ENCODE measurements at regions not wholly inside any gene's neighbourhood (a gene's known extent, or its start where the extent isn't known, plus 50 kb on each side); places are given as distances from the start of the nearest gene placed in this dataset.

DNA sequence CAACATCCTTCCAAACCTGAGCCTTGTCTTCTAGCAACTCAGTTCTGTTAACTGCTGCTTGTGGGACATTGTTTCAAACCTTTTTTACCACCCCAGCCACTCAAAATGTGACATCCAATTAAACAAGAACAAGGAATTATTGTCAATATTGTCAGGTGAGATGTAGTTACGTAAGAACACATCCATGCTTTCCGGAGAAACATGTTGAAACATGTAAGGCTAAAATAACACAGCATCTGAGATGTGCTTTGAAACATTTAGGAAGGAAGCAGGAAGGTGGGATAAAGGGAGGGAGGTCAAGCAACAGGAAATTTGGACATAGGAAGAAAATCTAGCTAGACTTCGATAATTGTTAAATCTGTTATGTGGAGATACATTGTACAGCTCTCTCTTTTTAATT lies 50.9 kb upstream of the PRICKLE2 start:
- intact Hi-C loops (cut with DNase I; ENCODE audit: low total_unique reads): no loop called here
- TF ChIP-seq, protein P1, sequence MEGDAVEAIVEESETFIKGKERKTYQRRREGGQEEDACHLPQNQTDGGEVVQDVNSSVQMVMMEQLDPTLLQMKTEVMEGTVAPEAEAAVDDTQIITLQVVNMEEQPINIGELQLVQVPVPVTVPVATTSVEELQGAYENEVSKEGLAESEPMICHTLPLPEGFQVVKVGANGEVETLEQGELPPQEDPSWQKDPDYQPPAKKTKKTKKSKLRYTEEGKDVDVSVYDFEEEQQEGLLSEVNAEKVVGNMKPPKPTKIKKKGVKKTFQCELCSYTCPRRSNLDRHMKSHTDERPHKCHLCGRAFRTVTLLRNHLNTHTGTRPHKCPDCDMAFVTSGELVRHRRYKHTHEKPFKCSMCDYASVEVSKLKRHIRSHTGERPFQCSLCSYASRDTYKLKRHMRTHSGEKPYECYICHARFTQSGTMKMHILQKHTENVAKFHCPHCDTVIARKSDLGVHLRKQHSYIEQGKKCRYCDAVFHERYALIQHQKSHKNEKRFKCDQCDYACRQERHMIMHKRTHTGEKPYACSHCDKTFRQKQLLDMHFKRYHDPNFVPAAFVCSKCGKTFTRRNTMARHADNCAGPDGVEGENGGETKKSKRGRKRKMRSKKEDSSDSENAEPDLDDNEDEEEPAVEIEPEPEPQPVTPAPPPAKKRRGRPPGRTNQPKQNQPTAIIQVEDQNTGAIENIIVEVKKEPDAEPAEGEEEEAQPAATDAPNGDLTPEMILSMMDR (IDR thresholded peaks at IDR 0.05): no peak
- no peak for TF ChIP-seq POLR2A (IDR thresholded peaks at IDR 0.05)
- no peak for DNase-seq (ENCODE audit: low spot score in 2 of 2)
- H3K4me3 ChIP-seq (ENCODE audit: low read depth, poor library complexity, severe bottlenecking): no peak overlapping the region
- WGBS, 2 donors: 52 to 68% methylated on average over 3 of the region's 3 CpGs
